Esophagus squamous epithelium (tissue), 5 donors: ENCODE measurements at regions not wholly inside any gene's neighbourhood (a gene's known extent, or its start where the extent isn't known, plus 50 kb on each side); places are given as distances from the start of the nearest gene placed in this dataset.

Experiments
- DNase-seq: peaks from one replicate; lab custom pipeline; 2025; lab: John Stamatoyannopoulos, UW
- H3K27ac ChIP-seq, 4 donors: fragments of 200-600 bp; sonication (generic); one replicate each; pipeline ENCODE4 v1.5.1; 2016 to 2019; ENCODE audit warnings: mild to moderate bottlenecking in 1 of 4
- H3K27me3 ChIP-seq, 4 donors: fragments of 200-600 bp; sonication (generic); 1 replicate in 3 of 4; 2 replicates in 1 of 4; pipeline versions ENCODE4 v1.5.1 to v1.6.0; 2017 to 2021; ENCODE audit warnings: antibody characterized with exemption in 1 of 4
- H3K36me3 ChIP-seq, 3 donors: fragments of 200-600 bp; sonication (generic); one replicate each; pipeline ENCODE4 v1.5.1; 2016 to 2019
- H3K4me1 ChIP-seq, 3 donors: fragments of 200-600 bp; sonication (generic); one replicate each; pipeline ENCODE4 v1.5.1; 2017 to 2019
- H3K4me3 ChIP-seq, 4 donors: fragments of 200-600 bp; sonication (generic); 1 replicate in 3 of 4; 2 replicates in 1 of 4; pipeline ENCODE4 v1.5.1; 2016 to 2019; ENCODE audit warnings: mild to moderate bottlenecking in 2 of 4, moderate library complexity in 1 of 4
- H3K9me3 ChIP-seq, 3 donors: fragments of 200-600 bp; sonication (generic); one replicate each; pipeline ENCODE4 v1.5.1; 2016 to 2019
- CTCF ChIP-seq, 6 experiments: fragments of 450-650 bp in 4 of 6; fragments of 200-600 bp in 2 of 6; sonication (generic) in 2 of 6; IDR thresholded peaks; one replicate each; pipeline ENCODE4 v1.5.1; 2016 to 2019; ENCODE audit warnings: antibody characterized with exemption in 6 of 6, mild to moderate bottlenecking in 4 of 6, moderate library complexity in 4 of 6
- POLR2A ChIP-seq, 4 donors: fragments of 450-650 bp; IDR thresholded peaks; one replicate each; pipeline ENCODE4 v1.6.1; 2017; ENCODE audit warnings: antibody characterized with exemption in 4 of 4, mild to moderate bottlenecking in 4 of 4, moderate library complexity in 3 of 4
- WGBS, 2 donors: methylation state at CpG; one replicate each; pipeline ENCODE4 v1.1.5; 2018; 5-methylcytosine and 5-hydroxymethylcytosine counted together
- intact Hi-C: fragments of 100-400 bp; cut with DNase I; formaldehyde crosslinking; loops from one replicate; pipeline ENCODE4 v1.15.0; 2022
- donor health status: DM: yes; HTN: yes; CAD: no.

GRCh38 chr5:98705841-98706240 lies 67.6 kb upstream of the RGMB start:
- intact Hi-C loops: no loop called here
- no peak overlapping the region for H3K4me3 ChIP-seq
- H3K27ac ChIP-seq: no peak overlapping the region
- TF ChIP-seq CTCF (IDR thresholded peaks at IDR 0.05): no peak
- no peak for TF ChIP-seq POLR2A (IDR thresholded peaks at IDR 0.05)
- peaks cover 0 to 5% (median 0%) of the 10 kb centered on the region in 3 donors for H3K9me3 ChIP-seq
- no peaks in the 10 kb centered on the region for H3K27me3 ChIP-seq
- no peak for DNase-seq
- no peaks in the 10 kb centered on the region for H3K4me1 ChIP-seq
- WGBS, 2 donors: 60 to 67% methylated on average over 2 of the region's 2 CpGs
- H3K36me3 ChIP-seq: no peaks in the 10 kb centered on the region

- no peaks in the 10 kb centered on the region for H3K9me3 ChIP-seq
- no peak overlapping the region for H3K4me3 ChIP-seq
- H3K27ac ChIP-seq: no peak overlapping the region
- no peaks in the 10 kb centered on the region for H3K4me1 ChIP-seq
- H3K27me3 ChIP-seq: no peaks in the 10 kb centered on the region
- no peak for TF ChIP-seq POLR2A (IDR thresholded peaks at IDR 0.05)
- no peak for TF ChIP-seq CTCF (IDR thresholded peaks at IDR 0.05)
- WGBS, 2 donors: 70 to 75% methylated on average over 1 of the region's 1 CpG
- no peaks in the 10 kb centered on the region for H3K36me3 ChIP-seq
- intact Hi-C loops: no loop called here
- no peak for DNase-seq
Measured at GRCh38 chr5:98709681-98710080, 63.8 kb upstream of the RGMB start.

- Histone ChIP-seq H3K36me3 (no peaks in the 10 kb centered on the region), H3K27ac (no peak overlapping the region), H3K9me3 (no peaks in the 10 kb centered on the region), H3K4me3 (no peak overlapping the region), H3K4me1 (no peaks in the 10 kb centered on the region), H3K27me3 (no peaks in the 10 kb centered on the region)
- no peak for TF ChIP-seq CTCF (IDR thresholded peaks at IDR 0.05)
- no peak for TF ChIP-seq POLR2A (IDR thresholded peaks at IDR 0.05)
- no peak for DNase-seq
- intact Hi-C loops: no loop called here
Measured at GRCh38 chr5:98713027-98713426, 60.4 kb upstream of the RGMB start.

- Histone ChIP-seq H3K4me3 (no peak overlapping the region), H3K27ac (no peak overlapping the region), H3K27me3 (no peaks in the 10 kb centered on the region), H3K4me1 (no peaks in the 10 kb centered on the region), H3K9me3 (no peaks in the 10 kb centered on the region), H3K36me3 (no peaks in the 10 kb centered on the region)
- no peak for DNase-seq
- intact Hi-C loops: no loop called here
- TF ChIP-seq CTCF (IDR thresholded peaks at IDR 0.05): no peak
- no peak for TF ChIP-seq POLR2A (IDR thresholded peaks at IDR 0.05)
Measured at GRCh38 chr5:98713856-98714255, 59.6 kb upstream of the RGMB start.

DNA sequence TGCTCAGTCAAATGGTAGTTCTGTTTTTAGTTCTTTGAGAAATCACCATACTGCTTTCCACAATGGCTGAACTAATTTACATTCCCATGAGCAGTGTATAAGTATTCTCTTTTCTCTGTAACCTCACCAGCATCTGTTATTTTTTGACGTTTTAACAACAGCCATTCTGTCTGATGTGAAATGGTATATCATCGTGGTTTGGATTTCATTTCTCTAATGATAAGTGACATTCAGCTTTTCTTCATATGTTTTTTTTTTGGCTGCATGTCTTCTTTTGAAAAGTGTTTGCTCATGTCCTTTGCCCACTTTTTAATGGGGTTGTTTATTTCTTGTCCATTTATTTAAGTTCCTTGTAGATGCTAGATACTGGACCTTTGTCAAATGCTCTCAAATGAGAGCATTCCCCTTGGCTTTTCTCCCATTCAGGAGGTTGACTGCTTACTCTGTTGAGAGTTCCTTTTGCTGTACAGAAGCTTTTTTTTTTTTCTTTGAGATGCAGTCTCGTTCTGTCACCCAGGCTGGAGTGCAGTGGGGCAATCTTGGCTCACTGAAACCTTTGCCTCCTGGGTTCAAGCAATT lies 58.7 kb upstream of the RGMB start:
- no peak overlapping the region for H3K4me3 ChIP-seq
- intact Hi-C loops: no loop called here
- no peaks in the 10 kb centered on the region for H3K4me1 ChIP-seq
- H3K27me3 ChIP-seq: no peaks in the 10 kb centered on the region
- WGBS, 2 donors: 45 to 51% methylated on average over 3 of the region's 3 CpGs
- no peaks in the 10 kb centered on the region for H3K36me3 ChIP-seq
- TF ChIP-seq CTCF (IDR thresholded peaks at IDR 0.05): no peak
- TF ChIP-seq POLR2A (IDR thresholded peaks at IDR 0.05): no peak
- no peak for DNase-seq
- H3K27ac ChIP-seq: no peak overlapping the region
- no peaks in the 10 kb centered on the region for H3K9me3 ChIP-seq
